ENCODE measurements at regions not wholly inside any gene's neighbourhood (a gene's known extent, or its start where the extent isn't known, plus 50 kb on each side); places are given as distances from the start of the nearest gene placed in this dataset.

DNA sequence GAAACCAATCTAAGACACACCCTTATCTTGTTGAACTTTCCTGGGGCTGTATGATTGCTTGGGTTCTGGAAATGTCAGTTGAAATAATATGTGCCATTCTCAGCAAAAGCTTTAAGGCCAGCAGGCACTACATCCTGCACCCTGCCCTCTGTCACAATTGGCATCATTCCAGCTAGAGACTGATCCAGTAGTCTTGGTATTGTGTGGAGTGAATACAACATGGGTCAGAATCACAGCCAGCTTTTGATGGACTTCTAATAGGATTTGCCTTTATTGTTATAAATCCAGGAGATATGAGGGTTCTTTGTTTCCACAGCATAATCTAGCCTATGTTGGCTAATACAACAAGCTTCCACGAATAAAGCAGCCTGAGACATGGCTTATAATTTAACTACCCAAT lies 617.0 kb upstream of the CDH2 start:
- no peak for DNase-seq

DNA sequence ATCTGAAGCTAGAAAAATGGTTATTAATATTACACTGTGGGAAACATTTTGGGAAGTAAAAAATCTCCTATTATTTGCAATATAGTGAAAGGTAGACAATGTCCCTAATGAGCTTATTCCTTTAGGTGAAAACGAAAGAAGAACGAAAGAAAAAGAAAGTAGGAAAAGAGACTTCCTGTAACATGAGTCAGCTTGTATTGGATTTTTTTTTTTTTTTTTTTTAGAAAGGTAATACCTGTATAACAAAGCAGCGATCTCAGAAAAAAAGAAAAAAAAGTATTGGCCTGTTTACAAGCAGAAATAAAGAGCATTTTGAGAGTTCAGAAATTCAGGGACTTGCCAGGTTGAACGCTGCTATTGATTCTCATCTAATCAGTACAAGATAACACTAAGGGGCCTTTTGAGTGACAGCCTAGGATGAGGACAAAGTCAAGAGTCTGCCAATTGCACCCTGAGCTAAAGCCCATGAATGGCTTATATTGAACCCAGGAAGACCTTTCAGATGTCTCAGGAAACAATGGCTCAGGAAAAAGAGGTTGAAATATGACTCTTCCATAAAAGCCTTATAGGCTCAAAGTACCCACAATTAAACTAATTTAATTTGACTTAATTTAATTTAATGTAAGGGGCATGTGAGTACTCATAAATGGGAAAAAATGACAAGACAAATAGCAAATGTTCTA lies 615.6 kb upstream of the CDH2 start:
- DNase-seq, result no peak

DNA sequence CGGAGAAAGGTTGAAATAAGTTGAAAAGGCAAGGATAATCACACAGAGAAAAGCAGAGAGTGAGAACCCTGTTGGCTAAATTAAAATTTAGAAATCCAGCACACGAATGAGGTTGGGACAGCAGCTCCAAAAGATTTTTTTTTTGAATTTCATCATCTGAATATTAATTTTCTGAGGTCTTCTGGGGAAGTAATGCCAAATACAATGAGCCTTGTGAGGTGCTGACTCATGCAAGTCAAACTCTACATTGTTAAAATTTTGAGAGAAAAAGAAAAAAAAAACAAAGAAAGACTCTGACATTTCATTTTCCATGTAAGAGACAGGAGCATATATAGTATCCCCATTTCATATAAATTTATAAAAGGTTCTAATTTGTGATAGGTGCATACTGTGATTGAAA lies 614.2 kb upstream of the CDH2 start:
- DNase-seq, result no peak

DNA sequence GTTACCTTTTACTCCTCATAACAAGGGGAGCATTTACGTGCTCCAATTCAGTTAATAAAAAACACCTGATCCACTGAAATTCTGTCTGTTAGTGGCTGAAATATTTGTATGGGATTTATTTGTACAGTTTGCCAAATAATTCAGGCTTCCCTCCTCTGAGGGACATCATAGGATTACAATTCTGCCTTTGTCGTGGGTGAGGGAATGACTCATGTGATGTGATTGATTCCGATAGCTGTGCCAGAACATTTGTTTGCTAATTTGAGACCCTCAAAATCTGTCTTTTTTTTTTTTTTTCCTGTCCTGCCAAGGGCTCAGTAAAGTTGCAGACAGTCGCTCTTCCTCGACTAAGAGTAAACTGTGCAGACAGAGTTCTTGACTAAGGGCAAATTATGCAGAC lies 612.6 kb upstream of the CDH2 start:
- DNase-seq, result no peak

DNA sequence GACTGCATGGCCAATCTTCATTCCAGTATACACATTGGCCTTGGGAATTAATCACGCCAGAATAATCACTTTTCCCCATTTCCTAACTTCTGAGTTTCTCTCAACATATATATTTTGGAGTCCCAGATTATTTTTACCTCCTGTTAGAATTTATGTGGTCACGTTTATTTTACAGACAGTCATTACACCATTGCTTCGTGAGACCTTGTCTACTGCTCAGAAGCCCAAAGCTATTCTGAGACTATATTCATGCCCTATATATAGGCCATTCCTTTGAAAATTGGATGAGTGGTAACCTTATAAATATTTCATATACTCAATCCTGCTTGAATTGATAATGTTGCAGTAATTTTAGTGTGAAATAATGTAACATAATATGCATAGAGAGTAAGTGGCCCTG lies 610.0 kb upstream of the CDH2 start:
- DNase-seq, result no peak

DNA sequence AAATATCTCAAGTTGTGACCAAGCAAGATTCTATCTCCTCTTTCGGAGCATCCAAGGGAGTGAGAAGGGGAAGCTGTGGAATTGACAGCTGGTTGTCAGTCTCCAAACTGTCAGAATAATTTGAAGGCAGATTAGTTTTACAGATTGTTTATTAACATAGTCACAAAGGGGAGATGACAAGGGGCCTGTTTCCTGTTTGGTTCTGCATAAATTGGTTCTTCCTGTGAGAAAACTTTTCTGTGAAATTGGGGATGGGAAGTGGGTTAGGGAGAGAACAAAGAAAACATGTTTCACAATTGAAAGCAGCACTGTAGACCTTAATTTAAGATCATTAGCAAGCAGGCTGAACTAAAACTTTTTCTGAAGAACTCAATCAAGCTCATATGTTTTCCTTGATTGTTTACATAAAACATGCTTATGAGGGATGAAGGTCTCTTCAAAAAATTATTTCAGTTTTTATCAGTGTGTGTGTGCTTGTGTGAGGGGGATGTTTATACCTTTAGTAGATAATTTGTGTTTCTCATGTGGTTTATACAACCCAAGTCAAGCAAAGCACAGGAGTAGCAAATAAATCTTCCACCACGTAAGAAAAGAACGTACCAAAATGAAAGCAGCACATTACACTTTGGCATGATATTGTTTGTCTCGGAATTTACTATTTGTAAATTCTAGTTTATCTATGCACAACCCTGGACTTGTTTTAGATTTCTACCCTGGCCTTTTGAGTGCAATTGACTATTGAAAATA lies 604.9 kb upstream of the CDH2 start:
- no peak for DNase-seq

DNA sequence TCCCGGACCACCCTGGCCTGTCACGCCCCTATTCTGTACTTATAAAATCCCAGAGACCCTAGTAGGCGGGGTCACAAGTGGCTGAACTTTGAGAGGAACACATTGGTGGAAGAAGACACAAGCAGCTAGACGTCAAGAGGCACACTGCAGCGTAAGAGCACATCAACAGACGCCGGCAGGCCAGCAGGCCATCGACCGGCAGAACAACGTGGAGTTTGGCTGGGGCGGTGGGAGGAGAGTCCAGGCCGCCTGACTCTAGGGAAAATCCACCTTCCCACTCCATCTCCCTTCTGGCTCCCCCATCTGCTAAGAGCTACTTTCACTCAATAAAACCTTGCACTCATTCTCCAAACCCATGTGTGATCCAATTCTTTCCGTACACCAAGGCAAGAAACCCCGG lies 601.8 kb upstream of the CDH2 start:
- DNase-seq, result no peak

DNA sequence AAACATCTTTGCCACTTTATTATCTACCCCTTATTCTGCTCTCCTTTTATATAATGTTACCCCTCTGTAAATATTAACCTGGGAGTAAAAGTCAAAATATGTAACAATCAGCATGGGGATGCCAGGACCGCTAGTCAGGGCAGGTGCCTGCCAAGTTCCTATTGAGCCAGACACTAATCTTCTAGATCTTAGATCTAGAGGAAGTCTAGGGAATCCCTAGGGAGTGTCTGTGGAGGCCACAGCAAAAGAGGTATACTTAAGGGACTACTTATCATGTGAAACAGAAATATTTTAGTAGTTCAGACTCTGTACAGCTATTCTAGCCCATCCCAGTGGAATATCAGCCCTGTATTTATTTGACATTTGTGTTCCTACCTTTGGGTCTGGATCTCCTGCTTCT lies 600.8 kb upstream of the CDH2 start:
- DNase-seq, result no peak

DNA sequence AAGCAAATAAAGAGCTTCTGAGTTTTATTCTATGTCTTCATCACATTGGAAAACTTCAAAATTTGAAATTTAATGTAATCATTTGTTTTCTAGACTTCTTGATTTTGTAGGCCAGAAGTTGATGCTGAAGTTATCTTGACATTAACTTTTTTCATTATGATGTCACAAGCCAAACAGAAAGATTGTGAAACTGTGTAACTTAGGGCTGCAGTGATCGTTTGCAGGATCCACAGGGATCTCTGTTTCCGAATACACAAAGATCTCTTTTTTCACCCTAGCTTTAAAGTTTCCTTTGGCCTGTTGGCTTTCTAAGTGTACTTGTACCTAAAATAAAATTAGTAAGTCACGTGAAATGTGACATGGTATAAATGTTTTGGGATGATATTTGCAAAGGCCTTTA lies 594.9 kb upstream of the CDH2 start:
- DNase-seq, result no peak

DNA sequence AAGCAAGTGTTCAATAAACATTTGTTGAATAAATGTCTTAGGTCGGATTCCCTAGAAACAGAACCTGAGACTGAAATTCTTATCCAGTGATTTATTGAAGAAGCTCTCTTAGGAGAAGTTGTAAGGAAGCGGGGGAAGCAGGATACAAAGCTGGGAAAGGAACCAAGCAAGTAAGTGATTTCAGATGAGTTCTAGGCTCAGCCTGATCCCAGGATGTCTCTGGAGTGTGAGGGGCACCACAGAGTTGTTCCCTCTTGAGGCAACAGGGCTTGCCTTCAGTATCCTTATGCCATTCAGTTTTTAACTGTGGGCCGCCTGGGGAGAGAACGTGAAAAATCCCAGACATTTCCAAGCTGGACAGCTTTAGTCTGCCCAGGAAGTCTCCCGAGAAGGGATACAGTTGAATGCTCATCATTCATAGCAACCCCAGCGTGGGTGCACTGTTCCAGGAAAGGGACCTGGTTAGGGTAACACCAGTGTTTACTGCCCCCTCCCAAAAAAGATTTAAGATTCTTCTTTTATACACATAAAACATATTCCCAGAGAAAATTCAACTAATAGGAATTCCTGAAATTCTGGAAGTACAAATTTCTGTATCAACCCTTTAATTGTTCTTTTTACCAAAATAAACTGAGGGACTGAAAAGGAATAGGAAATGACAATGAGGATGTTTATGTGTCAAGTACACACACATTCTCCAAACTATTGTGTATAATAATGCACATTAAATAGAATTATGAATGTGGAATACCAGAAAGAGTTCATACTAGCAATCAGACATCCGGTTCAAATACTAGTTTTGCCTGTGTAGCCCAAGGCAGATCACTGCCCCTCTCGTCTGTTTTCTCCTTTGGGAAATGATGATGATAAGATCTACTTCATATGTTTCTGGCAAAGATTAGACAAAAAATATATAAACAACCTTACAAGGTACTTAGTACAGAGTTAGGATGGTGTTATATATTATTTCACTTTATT lies 592.1 kb upstream of the CDH2 start:
- no peak for DNase-seq

DNA sequence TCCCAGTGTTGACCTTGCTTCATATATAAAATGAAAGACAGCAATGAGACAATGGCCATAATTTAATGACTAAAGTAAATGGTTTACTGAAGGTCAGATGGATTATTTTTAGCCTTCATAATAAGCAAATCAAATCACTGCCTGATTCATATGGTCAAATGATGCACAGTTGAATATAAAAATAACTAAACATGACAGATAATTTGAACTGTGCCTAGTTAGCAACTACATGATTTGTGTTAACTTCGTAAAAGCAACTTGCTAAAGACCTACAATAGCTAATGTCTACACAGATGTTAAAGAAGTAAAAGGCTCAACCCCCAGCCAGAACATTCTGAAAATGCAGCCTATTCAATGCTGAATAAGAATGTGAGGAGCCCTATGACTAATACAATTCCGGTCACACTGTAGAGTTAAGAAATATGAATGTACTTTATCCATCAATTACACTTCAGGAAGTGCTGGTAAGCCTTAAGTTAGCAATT lies 590.8 kb upstream of the CDH2 start:
- DNase-seq, result no peak

DNA sequence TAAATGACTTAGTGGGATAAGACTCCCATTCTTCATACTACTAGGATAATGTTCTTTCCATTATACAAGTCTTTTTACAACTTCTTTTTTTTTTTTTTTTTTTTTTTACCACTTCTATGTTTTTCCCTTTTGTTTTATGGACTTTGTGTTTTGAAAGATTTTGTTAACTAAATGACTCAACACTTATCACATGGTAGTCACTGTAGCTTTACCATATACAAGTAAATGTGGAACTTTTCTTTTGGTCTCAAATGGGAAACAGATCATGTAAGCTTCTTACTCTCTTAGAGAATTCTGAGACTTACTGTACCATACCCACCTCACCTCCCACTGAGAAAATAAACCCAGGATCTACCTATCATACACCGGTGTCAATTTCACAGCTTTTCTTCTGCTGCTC lies 590.3 kb upstream of the CDH2 start:
- DNase-seq, result no peak

DNA sequence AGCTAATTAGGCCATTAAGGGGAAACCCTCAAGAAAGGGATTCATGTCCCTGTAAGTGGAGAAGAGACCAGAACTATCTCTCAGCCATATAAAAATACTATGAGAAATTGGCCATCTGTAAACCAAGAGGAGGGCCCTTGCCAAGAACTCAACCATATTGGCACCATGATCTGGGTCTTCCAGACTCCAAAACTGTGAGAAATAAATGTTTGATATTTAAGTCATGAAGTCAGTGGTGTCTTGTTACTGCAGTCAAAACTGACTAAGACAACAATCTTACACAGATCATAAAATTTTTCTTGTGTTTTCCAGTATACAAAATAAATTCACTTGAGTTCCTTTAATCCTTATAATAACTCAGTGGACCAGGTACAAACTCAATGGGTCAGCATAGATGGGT lies 589.8 kb upstream of the CDH2 start:
- DNase-seq, result no peak

DNA sequence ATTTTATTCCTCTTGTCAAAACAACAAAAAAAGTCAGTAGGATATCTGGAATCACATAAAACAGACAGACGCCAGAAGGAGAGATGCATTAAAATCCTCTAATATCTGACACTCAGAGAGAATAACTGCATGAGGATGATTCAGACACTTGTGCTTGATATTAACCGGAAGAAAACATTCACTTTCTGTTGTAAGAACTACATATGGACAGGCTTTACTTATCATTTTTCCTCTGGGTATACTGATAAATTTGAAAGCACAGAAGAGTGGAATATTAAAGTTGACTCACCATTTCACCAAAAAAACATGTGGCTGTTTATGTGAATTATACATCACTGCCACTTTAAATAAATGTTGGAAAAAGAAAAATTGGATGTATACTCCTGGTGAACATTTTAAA lies 589.1 kb upstream of the CDH2 start:
- DNase-seq, result no peak

DNA sequence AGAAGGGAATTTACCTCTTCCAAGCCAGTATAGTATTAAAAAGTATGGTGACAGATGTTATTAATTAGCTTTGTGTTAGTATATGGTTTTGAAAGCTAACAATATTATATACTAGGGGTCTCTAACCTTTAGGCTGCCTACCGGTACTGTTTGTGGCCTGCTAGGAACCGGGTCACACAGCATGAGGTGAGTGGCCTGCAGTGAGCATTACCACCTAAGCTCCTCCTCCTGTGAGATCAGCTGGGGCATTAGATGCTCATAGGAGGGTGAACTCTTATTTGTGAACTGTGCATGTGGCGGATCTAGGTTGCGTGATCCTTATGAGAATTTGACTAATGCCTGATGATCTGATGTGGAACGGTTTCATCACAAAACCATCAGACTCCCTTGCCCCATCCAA lies 583.4 kb upstream of the CDH2 start:
- no peak for DNase-seq

DNA sequence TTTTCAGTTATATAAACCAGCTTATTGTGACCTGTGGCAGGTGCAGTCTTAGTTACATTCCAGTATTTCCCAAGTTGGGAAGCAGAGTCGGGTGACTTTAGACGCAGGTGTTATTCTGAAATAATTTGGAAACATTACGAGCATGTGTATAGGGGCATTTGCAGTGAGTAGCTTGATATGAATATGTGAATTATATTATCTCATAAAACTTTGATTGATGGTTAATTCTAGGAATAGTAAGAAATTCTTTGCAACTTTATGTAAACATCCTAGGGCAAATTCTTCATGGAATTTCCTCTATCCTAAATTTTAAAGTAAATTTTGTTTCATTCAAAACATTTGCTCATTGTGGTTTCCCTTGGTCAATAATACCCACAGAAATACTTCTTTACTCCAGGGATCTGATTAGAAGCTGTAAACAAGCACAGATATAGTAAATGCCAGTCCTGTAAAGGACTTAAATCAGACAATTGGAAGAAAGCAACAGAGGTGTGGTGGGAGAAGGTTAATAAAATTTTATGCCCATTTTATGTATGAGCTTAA lies 580.6 kb upstream of the CDH2 start:
- DNase-seq, result no peak

DNA sequence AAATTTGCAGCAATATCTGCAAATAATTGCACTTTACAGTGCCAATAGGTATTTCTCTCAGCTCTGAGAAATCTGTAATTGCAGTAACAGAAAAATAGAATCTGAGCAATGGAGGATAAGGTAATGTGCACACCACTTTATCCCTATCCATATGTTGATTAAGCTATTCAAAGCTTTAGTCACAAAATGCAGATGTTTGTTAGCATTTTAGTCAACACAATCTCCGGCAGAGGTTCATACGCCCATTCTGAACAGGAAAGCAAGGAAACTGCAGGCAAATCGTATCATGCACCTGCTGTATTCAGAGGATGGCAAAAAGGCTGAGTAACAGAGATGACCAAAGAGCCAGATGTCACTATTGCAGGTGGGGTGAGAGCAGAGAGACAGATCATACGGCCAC lies 566.2 kb upstream of the CDH2 start:
- no peak for DNase-seq

DNA sequence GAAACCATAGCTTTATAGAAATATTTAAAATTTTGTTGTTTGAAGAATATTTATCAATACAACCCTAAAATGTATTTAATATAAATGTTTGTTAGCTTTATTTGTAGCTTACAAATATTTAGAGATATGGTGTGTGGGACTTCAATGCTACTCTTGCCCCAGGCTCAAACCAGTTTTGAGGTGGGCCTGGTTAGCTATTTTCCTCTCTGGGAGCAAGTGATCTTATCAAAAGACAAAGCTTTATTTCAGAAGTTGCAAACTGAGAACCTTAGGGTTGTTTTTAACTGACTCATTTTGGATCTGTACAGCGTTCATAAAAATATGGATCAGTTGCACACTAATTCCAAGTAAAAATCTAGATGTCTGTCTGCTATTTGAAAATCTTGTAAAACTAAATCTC lies 563.6 kb upstream of the CDH2 start:
- no peak for DNase-seq

DNA sequence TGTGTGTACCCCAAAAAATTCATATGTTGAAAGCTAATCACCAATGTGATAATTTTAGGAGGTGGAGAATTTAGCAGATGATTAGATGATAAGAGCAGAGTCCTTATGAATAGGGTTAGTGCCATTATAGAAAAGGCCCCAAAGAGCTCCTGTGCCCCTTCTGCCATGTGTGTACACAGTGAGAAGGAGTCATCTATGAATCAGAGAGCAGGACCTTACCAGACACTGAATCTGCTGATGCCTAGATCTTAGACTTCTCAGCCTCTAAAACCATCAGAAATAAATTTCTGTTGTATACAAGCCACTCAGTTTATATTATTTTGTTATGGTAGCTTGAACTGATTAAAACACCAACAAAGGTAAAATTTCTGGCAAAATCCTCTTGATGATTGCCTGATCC lies 560.0 kb upstream of the CDH2 start:
- DNase-seq, result no peak

DNA sequence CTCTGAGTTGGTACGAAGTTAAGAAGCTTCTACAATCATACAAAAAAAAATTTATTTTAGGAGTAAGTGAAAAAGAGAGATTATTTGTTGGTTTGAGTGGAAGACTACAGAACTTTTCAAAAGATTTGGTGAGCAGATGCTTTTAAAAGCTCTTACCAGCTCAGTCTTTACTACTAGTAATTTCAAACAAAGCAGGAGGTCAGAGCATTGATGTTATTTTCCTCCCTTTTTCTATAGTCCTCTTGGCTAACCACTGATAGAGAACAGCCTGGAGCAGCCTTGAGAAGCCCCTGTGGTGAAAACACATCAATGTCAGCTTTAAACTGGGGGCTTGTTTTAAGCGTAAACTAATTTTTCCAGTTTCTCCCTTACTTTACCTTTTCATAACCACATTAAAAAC lies 559.3 kb upstream of the CDH2 start:
- DNase-seq, result no peak

DNA sequence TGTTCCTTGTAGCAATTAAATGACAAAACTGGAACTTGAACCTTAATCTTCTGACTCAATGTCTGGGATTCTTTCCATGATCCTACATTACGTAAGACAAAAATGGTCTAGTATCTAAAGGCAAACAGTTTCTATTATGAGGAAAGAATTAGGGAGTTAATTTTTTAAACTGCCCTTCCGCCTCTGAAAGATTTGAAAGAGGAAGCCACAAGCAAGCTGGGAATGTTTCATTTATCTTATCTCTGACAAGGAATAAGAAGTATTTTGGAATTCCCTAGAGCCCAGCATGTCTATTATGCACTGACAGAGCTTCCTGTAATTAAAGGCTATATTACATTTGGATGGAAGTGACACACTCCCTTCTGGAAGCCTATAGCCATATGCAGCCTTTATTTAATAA lies 558.8 kb upstream of the CDH2 start:
- DNase-seq, result no peak

DNA sequence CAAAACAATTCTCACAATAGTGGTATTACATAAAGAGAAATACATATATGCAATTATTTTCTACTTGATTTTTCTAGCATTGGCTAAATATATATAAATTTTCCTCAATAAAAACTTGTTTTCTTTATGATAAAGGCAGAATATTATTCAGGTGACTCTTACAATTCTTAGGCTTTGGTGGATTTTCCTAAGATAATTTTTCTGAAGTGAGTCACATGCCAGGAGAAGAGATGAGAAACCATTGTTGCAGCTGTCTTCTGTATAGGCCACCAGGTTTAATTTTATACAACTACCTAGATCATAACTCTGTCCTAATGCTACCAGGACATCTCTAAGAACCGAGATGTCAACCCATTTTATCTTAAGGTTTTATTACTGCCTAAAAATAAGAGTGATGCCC lies 552.4 kb upstream of the CDH2 start:
- no peak for DNase-seq

DNA sequence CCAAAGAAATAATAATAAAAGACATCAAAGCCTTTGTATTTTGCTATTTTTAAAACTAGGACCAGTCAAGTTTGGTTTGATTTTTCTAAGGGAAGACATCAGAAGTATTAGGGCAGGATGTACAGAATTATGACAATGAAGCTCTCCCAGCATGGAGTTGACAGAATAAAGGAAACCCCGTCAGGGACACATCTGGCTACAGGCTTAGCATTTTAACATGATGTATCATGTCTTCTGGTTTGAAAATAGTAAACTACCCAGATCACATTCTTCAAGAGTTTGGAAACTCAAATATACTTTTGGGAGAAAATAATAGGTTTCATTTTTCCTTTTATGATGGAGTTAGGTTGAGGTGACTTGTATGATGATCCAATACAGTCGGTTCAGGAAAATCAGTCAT lies 552.0 kb upstream of the CDH2 start:
- no peak for DNase-seq
